ENCODE measurements at regions not wholly inside any gene's neighbourhood (a gene's known extent, or its start where the extent isn't known, plus 50 kb on each side); places are given as distances from the start of the nearest gene placed in this dataset.

DNA sequence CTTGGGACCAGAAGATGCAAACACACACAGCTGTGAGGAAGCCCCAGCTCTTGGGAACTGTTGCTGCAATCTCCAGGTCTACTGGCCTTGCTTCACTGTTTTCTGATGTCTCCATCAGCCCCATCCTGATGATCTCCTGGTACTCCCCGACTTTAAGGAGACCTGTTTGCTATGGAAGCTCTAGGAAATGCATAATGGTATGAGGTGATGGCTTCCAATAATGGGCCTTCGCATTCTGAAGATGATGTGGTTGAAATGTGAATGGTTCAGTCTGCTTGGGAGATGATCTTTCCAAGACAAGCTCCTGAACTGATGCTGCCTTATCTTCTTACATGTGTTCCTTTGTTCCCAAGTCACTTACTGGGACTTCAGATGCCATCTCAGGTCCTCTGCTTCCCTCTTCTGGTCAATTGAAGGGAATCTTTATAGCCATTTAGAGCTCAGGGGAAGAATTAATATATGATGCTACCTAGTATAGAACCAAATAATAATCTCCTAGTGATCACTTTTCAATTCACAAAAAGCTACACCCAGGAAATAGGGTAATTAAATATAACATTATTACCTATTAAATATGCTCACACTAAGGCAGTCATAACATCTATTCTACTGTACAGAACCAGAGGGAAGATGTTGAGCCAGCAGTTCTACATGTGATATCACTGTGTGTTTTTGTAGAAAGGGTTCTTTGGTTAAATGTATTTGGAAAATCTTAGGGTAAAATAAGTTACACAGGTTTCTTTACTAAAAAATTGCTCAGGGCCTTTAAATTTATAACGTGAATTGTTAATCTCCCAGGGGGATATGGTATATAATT is 73.9 kb upstream of the VTCN1 start:
- H3K4me1 ChIP-seq: no peaks in the 10 kb centered on the region
- H3K27ac ChIP-seq: no peak overlapping the region
- H3K36me3 ChIP-seq (ENCODE audit: insufficient read depth in 1 of 2, low read depth in 1 of 2): no peaks in the 10 kb centered on the region
- H3K27me3 ChIP-seq (ENCODE audit: insufficient read depth in 3 of 3, low read length in 2 of 3): no peaks in the 10 kb centered on the region
- 75 to 82% (median 82%) methylated on average over 3 of the region's 3 CpGs for WGBS, 3 donors
- TF ChIP-seq, protein P1, sequence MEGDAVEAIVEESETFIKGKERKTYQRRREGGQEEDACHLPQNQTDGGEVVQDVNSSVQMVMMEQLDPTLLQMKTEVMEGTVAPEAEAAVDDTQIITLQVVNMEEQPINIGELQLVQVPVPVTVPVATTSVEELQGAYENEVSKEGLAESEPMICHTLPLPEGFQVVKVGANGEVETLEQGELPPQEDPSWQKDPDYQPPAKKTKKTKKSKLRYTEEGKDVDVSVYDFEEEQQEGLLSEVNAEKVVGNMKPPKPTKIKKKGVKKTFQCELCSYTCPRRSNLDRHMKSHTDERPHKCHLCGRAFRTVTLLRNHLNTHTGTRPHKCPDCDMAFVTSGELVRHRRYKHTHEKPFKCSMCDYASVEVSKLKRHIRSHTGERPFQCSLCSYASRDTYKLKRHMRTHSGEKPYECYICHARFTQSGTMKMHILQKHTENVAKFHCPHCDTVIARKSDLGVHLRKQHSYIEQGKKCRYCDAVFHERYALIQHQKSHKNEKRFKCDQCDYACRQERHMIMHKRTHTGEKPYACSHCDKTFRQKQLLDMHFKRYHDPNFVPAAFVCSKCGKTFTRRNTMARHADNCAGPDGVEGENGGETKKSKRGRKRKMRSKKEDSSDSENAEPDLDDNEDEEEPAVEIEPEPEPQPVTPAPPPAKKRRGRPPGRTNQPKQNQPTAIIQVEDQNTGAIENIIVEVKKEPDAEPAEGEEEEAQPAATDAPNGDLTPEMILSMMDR (IDR thresholded peaks at IDR 0.05): peak; percentile 62
- no peak overlapping the region for H3K4me3 ChIP-seq
- no peaks in the 10 kb centered on the region for H3K9me3 ChIP-seq
- intact Hi-C loops (cut with DNase I): loop anchor here (2.0 to 10.0 kb wide), 4 partner anchors 157 to 560 kb away; no protein-coding TSS in a partner anchor
- no peak for DNase-seq
- ATAC-seq: peak; percentile 58 to 85 (median 66)

DNA sequence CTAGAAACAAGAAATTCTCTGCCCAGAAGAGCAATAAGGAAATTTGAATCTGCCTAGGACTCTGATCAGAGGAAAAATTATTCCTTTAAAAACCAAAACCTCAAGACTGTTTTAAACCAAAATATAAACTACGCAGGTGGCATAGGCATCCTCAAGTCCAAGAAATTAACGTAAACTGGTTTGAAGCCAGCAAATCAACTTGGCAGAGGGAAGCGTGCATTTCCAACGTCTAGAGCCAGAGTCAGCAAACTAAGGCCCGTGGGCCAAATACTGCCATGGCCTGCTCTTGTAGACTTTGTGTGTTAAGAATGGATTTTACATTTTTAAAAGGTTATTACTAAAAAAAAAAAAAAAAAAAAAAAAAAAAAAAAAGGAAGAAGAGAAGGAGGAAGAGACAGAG is 67.8 kb upstream of the VTCN1 start:
- 40 to 59% (median 50%) methylated on average over 5 of the region's 5 CpGs for WGBS, 3 donors
- Histone ChIP-seq H3K4me3 (no peak overlapping the region), H3K36me3 (ENCODE audit: insufficient read depth in 1 of 2, low read depth in 1 of 2) (no peaks in the 10 kb centered on the region), H3K4me1 (no peaks in the 10 kb centered on the region), H3K9me3 (no peaks in the 10 kb centered on the region), H3K27ac (no peak overlapping the region), H3K27me3 (ENCODE audit: insufficient read depth in 3 of 3, low read length in 2 of 3) (no peaks in the 10 kb centered on the region)
- no peak for DNase-seq
- TF ChIP-seq, protein P1 (IDR thresholded peaks at IDR 0.05): no peak
- ATAC-seq: no peak
- intact Hi-C loops (cut with DNase I): no loop called here

- ATAC-seq (no peak), DNase-seq (no peak)
- TF ChIP-seq, protein P1 (IDR thresholded peaks at IDR 0.05): no peak
- Histone ChIP-seq H3K27ac (no peak overlapping the region), H3K4me3 (no peak overlapping the region), H3K9me3 (no peaks in the 10 kb centered on the region), H3K4me1 (no peaks in the 10 kb centered on the region), H3K36me3 (ENCODE audit: insufficient read depth in 1 of 2, low read depth in 1 of 2) (no peaks in the 10 kb centered on the region), H3K27me3 (ENCODE audit: insufficient read depth in 3 of 3, low read length in 2 of 3) (no peaks in the 10 kb centered on the region)
- intact Hi-C loops (cut with DNase I): no loop called here
- 77 to 84% (median 78%) methylated on average over 2 of the region's 2 CpGs for WGBS, 3 donors
Observed at GRCh38 chr1:117275055-117275454, 64.3 kb upstream of the VTCN1 start.

GRCh38 chr1:117271959-117272358 is 61.2 kb upstream of the VTCN1 start:
- Histone ChIP-seq H3K9me3 (no peaks in the 10 kb centered on the region), H3K27me3 (ENCODE audit: insufficient read depth in 3 of 3, low read length in 2 of 3) (no peaks in the 10 kb centered on the region), H3K4me1 (no peaks in the 10 kb centered on the region), H3K27ac (no peak overlapping the region), H3K36me3 (ENCODE audit: insufficient read depth in 1 of 2, low read depth in 1 of 2) (no peaks in the 10 kb centered on the region), H3K4me3 (no peak overlapping the region)
- TF ChIP-seq, protein P1 (IDR thresholded peaks at IDR 0.05): no peak
- ATAC-seq: no peak
- no peak for DNase-seq
- intact Hi-C loops (cut with DNase I): no loop called here
- WGBS, 3 donors: 84 to 92% (median 84%) methylated on average over 4 of the region's 4 CpGs

- intact Hi-C loops (cut with DNase I): no loop called here
- Histone ChIP-seq H3K27ac (no peak overlapping the region), H3K36me3 (ENCODE audit: insufficient read depth in 1 of 2, low read depth in 1 of 2) (no peaks in the 10 kb centered on the region), H3K4me1 (no peaks in the 10 kb centered on the region), H3K9me3 (no peaks in the 10 kb centered on the region), H3K4me3 (no peak overlapping the region), H3K27me3 (ENCODE audit: insufficient read depth in 3 of 3, low read length in 2 of 3) (no peaks in the 10 kb centered on the region)
- DNase-seq (no peak), ATAC-seq (no peak)
- TF ChIP-seq, protein P1 (IDR thresholded peaks at IDR 0.05): no peak
- WGBS, 3 donors: 72 to 86% (median 81%) methylated on average over 5 of the region's 5 CpGs
Observed at GRCh38 chr1:117271129-117271528, 60.4 kb upstream of the VTCN1 start.

All from psoas muscle (tissue), 7 donors.